Activated CD8-positive, alpha-beta memory T cell treated with anti-CD3 and anti-CD28 coated beads, Interleukin-2, amount 10 ng/mL, durations not matched to agents 7 days and 5 days (primary cell): ENCODE measurements at regions not wholly inside any gene's neighbourhood (a gene's known extent, or its start where the extent isn't known, plus 50 kb on each side); places are given as distances from the start of the nearest gene placed in this dataset.

ENCODE experiments used
- ATAC-seq: fragments of 150-1000 bp; cut with Tn5 transposase; one replicate; pipeline ENCODE4 v1.10.0; 2021; ENCODE audit warnings: moderate library complexity
- CTCF ChIA-PET: fragments of 350-600 bp; sonication (Branson Sonifier 250); formaldehyde crosslinking; loops from one replicate; lab custom pipeline; 2021; ENCODE audit warnings: antibody characterized with exemption; lab: Charles Lee
- DNase-seq: peaks from one replicate; pipeline ENCODE4 v3.0.0-alpha.2; 2020
- H3K27ac Mint-ChIP-seq: one replicate; pipeline ENCODE4 v1.8.0; 2021; ENCODE audit warnings: mild to moderate bottlenecking, mixed read lengths
- H3K27me3 Mint-ChIP-seq: one replicate; pipeline ENCODE4 v1.8.0; 2021; ENCODE audit warnings: mixed read lengths
- H3K36me3 Mint-ChIP-seq: one replicate; pipeline ENCODE4 v1.8.0; 2021; ENCODE audit warnings: mild to moderate bottlenecking, mixed read lengths
- H3K4me1 Mint-ChIP-seq: one replicate; pipeline ENCODE4 v1.8.0; 2021; ENCODE audit warnings: mixed read lengths
- H3K4me3 Mint-ChIP-seq: one replicate; pipeline ENCODE4 v1.8.0; 2021; ENCODE audit warnings: mild to moderate bottlenecking, moderate library complexity, mixed read lengths
- H3K9me3 Mint-ChIP-seq: one replicate; pipeline ENCODE4 v1.8.0; 2022; ENCODE audit warnings: low read depth, mixed read lengths

DNA sequence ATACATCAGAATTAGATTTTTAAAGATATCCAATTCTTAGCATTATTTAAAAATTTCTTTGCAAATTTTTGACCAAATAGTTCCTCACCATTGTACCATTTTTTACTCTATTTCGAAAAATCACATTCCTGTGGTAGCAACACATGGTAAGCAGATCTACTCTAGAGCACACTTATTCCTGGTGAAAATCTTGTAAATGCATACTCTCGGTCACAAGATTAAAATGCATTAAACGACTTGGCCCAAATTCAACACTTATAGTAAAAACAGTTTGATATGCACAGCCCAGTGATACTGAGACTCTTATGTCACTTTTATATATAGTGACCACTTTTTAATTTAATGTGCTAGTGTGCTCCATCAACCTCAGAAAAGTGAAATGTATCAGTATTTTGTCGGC lies 208.8 kb upstream of the TARS1 start:
- Mint-ChIP-seq H3K9me3 (peaks cover 5% of the 10 kb centered on the region), H3K36me3 (no peaks in the 10 kb centered on the region), H3K4me3 (no peak overlapping the region), H3K4me1 (peaks cover 8% of the 10 kb centered on the region), H3K27me3 (no peaks in the 10 kb centered on the region), H3K27ac (no peak overlapping the region)
- CTCF ChIA-PET: no interaction called here
- DNase-seq (no peak), ATAC-seq (no peak)

DNA sequence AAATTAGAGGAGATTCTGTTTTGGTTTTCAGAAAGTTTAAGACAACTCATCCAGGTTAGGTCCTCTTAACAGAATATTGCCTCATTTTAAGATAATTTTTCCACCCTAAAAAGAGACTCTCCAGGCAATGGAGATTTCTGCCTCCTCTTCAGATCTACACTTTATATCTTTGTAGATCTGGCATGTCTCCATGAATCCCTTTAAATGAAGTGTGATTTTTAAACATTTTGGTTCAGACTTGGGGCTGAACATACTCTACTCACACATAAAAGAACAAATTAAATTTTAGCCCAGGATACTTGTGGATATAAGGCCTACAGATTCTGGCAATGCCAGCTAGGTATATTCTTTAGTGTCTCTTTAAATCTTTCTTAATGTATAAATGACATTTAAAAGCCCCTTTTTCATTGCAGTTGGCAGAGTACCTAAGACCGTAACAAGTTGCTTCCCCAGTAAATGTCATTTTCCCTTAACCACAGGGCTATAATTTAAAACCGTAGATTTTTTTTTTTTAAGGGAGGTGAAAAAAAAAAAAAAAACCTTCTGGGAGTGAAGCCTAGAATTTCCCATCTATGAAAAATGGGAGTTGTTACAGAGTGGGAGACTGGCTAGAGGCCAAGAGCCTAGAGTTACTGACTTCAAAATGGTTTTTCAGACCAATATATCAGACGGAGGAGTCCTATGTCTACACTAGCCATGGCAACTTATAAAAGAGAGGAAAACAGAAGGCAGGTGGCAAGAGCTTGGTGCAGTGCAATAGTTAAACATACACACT lies 207.8 kb upstream of the TARS1 start:
- CTCF ChIA-PET: no interaction called here
- Mint-ChIP-seq H3K9me3 (no peaks in the 10 kb centered on the region), H3K36me3 (no peaks in the 10 kb centered on the region), H3K27ac (no peak overlapping the region), H3K27me3 (no peaks in the 10 kb centered on the region), H3K4me1 (peaks cover 8% of the 10 kb centered on the region), H3K4me3 (no peak overlapping the region)
- ATAC-seq (no peak), DNase-seq (no peak)

DNA sequence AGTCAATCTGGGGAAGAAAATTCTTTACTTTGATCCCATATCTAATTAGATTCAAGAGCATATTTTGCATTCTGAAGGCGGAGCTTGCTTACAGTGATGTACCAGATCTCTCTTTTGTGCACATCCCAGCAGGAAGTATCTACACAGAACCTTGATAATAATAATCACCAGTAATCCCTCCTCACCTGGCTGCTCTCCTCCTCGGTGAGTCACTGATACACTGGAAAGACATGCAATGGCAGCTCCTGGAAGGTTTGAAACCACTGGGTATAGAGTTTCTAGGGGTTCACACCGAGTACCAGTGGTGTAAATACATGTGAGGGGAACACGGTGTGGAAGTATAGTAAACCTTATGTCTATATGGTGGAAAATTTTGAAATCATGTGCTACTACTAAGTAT lies 205.5 kb upstream of the TARS1 start:
- Mint-ChIP-seq H3K27me3 (no peaks in the 10 kb centered on the region), H3K4me1 (peaks cover 8% of the 10 kb centered on the region), H3K4me3 (no peak overlapping the region), H3K36me3 (no peaks in the 10 kb centered on the region), H3K27ac (no peak overlapping the region), H3K9me3 (no peaks in the 10 kb centered on the region)
- no peak for DNase-seq
- ATAC-seq: no peak
- CTCF ChIA-PET: no interaction called here

DNA sequence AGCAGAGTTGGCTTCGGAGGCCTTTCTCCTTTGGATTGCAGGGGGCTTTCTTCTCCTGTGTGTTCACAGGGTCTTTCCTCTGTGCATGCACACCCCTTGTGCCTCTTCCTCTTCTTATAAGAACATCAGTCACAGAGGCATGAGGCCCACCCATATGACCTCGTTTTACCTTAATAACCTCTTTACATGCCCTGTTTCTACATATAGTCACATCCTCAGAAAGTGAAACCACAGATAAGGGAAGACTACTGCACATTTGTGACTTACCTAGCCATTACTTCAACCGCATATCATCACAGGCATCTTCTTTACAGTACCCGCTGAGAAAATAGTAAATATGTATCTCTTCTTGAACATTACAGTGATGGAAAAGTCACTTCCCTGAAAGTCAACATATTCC lies 204.9 kb upstream of the TARS1 start:
- Mint-ChIP-seq H3K4me3 (no peak overlapping the region), H3K27ac (peak overlapping the region; percentile 13), H3K27me3 (no peaks in the 10 kb centered on the region), H3K36me3 (no peaks in the 10 kb centered on the region), H3K9me3 (peaks cover 3% of the 10 kb centered on the region), H3K4me1 (peaks cover 8% of the 10 kb centered on the region)
- CTCF ChIA-PET: no interaction called here
- ATAC-seq: peak; percentile 61
- DNase-seq: no peak

DNA sequence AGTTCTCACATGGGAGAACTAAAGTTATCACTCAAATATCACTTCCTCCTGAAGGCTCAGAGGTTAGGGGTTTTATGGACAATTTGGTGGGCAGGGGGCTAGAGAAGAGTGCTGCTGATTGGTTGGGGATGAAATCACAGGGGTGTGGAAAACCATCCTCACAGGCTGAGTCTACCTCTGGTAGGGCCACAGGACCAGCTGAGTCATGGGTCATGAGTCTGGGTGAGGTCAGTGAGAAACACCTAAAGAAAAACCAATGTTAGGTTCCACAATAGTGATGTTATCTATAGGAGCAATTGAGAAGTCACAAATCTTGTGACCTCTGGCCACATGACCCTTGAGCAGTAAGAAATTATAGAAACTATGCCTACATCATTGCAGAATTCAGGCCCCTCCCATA lies 203.3 kb upstream of the TARS1 start:
- peaks cover 16% of the 10 kb centered on the region for H3K4me1 Mint-ChIP-seq
- DNase-seq (no peak), ATAC-seq (no peak)
- H3K27ac Mint-ChIP-seq: no peak overlapping the region
- no peaks in the 10 kb centered on the region for H3K36me3 Mint-ChIP-seq
- peaks cover 4% of the 10 kb centered on the region for H3K9me3 Mint-ChIP-seq
- H3K27me3 Mint-ChIP-seq: no peaks in the 10 kb centered on the region
- no peak overlapping the region for H3K4me3 Mint-ChIP-seq
- CTCF ChIA-PET: no interaction called here

DNA sequence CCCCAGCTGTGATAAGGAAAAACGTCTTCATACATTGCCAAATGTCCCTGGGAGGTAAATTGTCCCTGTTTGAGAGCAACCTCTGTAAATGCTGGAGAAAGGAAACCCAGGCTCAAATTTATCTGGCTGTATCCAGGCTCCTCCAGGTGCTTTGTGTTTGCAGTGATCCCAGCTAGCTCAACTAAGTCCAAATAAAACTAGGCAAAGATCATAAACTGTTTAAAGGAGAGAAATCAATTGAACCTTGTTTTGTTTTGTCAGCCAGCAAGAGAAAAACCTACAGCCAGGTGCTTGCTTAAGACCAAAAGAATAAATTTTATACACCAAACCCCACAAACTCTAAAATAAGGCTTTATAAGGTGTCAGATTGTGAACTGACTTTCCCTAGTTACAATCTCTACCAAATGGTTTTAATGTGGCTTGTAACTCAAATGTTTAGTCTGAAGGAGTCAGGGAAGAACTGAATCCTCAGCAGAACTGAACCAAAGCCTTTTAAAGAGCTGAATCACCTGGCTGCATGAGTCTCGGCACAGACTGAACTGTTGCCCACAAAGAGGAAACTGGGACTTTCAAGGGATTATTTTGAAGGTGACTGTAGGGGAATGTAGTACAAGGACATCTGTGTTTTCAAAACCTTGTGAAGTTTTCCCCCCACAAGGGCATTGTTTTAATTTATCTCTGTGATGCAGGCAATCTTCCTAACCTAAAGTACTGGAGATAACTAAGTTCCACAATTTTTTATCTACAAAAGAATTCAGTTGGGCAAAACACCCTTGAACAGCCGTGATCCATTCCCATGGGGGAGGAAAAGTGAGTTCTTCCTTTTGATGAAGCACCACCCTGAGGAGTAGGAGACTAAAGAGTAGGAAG lies 201.7 kb upstream of the TARS1 start:
- H3K36me3 Mint-ChIP-seq: no peaks in the 10 kb centered on the region
- DNase-seq: no peak
- no peak for ATAC-seq
- H3K27ac Mint-ChIP-seq: no peak overlapping the region
- no peak overlapping the region for H3K4me3 Mint-ChIP-seq
- no peaks in the 10 kb centered on the region for H3K27me3 Mint-ChIP-seq
- CTCF ChIA-PET: no interaction called here
- peaks cover 16% of the 10 kb centered on the region for H3K4me1 Mint-ChIP-seq
- peaks cover 4% of the 10 kb centered on the region for H3K9me3 Mint-ChIP-seq

DNA sequence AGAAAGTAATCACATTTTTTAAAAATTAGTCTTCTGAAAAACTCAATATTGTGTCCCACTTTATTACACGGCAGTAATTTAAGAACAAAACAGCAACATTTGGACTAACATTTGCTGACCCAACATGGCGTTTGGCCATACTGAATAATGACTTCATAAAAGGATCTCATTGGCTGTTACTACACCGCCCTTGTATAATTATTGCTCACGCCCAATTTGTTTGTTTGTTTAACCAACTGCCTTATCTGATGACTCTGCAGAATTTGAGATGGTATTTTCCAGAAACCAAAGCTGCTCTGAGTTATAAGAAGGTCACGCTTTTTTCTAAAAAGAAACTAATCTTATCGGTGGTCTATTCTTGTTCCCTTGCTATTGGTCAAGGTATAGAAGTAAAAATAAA lies 200.2 kb upstream of the TARS1 start:
- CTCF ChIA-PET: no interaction called here
- peaks cover 4% of the 10 kb centered on the region for H3K9me3 Mint-ChIP-seq

DNA sequence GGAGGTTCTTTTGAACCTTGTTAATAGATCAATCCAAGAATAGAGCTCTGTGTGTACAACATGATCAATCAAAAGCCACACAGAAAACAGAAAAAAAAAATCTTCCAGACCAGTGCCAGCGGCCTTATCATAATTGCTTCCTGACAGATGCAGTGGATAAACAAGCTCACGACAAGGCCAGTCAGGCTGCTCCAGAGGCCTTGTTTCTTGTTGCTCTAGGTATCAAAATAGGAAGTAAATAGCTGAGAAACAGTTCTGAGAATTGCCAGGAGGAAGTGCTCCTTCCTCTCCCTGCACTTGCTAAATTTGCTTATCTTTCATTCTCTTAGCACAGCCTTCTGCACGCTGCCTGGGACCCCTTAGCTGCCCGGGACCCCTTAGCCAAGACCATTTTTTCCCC lies 199.0 kb upstream of the TARS1 start:
- H3K27me3 Mint-ChIP-seq: no peaks in the 10 kb centered on the region
- DNase-seq (no peak), ATAC-seq (no peak)
- no peaks in the 10 kb centered on the region for H3K36me3 Mint-ChIP-seq
- H3K27ac Mint-ChIP-seq: peak overlapping the region; percentile 49
- H3K4me1 Mint-ChIP-seq: peaks cover 8% of the 10 kb centered on the region
- H3K4me3 Mint-ChIP-seq: no peak overlapping the region
- peaks cover 4% of the 10 kb centered on the region for H3K9me3 Mint-ChIP-seq
- CTCF ChIA-PET: no interaction called here

More for the DNA sequence above, 200.2 kb upstream of the TARS1 start:
- H3K36me3 Mint-ChIP-seq: no peaks in the 10 kb centered on the region
- no peak overlapping the region for H3K4me3 Mint-ChIP-seq
- H3K27me3 Mint-ChIP-seq: no peaks in the 10 kb centered on the region
- peaks cover 16% of the 10 kb centered on the region for H3K4me1 Mint-ChIP-seq
- DNase-seq (no peak), ATAC-seq (no peak)
- H3K27ac Mint-ChIP-seq: no peak overlapping the region

DNA sequence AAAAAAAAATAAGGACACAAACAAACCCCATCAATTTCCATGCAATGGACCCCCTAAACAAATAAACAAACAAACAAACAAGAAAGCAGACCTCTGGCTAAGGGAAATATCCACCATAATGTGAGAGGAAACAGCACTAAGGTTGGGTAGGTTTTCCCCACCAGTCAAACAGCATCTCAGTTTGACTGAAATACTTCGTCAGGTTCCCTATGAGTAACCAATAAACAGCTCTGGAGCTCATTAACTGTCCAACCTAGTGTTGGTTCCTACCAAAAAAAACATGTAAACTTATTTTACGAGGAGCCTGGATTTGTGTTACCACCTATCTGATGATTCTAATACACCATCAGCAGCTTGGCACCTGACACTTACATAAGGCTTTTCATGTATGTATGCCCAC lies 198.5 kb upstream of the TARS1 start:
- Mint-ChIP-seq H3K9me3 (peaks cover 4% of the 10 kb centered on the region), H3K27ac (no peak overlapping the region), H3K4me3 (no peak overlapping the region), H3K27me3 (no peaks in the 10 kb centered on the region), H3K36me3 (no peaks in the 10 kb centered on the region), H3K4me1 (peaks cover 8% of the 10 kb centered on the region)
- CTCF ChIA-PET: no interaction called here
- DNase-seq (no peak), ATAC-seq (no peak)

DNA sequence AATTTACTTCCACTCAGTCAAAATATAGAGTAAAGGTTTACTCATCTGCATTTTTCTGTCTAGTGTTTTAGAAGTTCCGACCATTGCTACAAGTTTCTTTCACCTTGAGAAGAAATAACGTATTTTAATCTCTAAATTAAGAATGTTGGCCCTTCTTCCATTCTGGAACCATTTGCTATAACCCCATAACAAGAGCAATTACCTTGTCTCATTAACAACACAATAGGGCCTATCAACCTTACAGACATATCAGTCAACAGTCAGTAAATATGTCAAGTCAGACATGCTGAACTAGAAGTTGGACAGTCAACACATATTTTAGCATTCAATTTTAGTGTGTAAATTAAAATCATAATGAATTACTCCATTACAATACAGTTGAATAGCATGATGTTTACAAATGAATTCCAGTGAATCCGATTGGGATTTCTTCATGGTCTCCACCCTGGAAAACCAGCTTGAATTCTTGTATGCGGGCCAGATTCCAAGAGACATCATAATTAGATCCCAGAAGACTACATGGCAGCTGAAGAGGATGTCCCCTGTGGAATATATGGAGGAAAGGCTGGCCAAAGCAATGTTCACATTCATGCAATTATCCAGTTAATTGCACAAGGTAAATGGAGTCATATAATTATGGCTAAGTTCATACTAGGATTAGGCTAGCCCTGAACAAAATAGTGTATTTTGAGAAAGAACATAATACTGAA lies 196.2 kb upstream of the TARS1 start:
- DNase-seq (no peak), ATAC-seq (no peak)
- no peaks in the 10 kb centered on the region for H3K36me3 Mint-ChIP-seq
- H3K9me3 Mint-ChIP-seq: peaks cover 4% of the 10 kb centered on the region
- no peak overlapping the region for H3K27ac Mint-ChIP-seq
- H3K4me3 Mint-ChIP-seq: no peak overlapping the region
- H3K4me1 Mint-ChIP-seq: peaks cover 8% of the 10 kb centered on the region
- CTCF ChIA-PET: no interaction called here
- H3K27me3 Mint-ChIP-seq: no peaks in the 10 kb centered on the region

DNA sequence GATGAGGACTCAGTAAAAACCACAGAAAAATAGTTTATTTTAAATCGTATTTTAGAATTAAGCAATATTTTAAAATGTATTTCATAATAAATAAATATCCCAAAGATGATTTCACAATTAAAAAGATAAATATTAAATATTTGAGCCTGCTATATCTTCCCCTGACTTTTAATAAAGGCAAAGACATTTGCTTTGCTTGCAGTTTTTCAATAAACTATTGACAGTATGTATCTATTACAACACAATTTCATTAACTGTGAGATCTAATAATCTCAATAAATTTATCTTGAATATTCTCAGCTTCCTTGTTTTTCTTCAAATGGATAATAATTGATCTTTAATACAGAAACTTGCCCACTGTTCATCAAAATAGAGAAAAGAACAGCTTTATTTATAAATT lies 186.2 kb upstream of the TARS1 start:
- CTCF ChIA-PET: no interaction called here
- no peak for ATAC-seq
- Mint-ChIP-seq H3K4me1 (no peaks in the 10 kb centered on the region), H3K27me3 (no peaks in the 10 kb centered on the region), H3K27ac (no peak overlapping the region), H3K36me3 (no peaks in the 10 kb centered on the region), H3K4me3 (no peak overlapping the region), H3K9me3 (no peaks in the 10 kb centered on the region)
- no peak for DNase-seq

DNA sequence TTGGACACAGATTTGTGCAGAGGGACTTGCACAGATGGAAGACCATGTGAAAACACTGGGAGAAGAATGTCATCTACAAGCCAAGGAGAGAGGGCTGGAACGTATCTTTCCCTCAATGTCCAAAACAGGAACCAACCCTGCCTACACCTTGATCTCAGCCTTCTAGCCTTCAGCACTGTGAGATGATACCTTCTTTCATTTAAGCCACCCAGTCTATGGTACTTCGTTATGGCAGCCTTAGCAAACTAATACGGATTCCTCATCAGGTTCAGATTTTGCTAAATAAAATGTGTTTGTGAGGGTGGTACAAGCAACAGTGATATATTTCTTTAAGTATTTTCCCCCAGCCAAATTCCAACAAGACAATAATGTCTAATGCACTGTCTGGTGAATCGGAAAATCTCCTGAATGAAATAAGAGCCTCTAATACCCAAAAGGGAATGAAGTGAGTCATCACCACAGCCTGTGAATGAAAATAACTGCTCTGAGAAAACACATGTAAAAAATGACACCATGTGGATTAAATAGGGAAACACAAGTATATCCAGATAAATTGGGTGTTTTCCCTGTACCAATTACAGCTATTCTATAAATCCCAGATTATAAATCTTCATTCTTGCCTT lies 182.8 kb upstream of the TARS1 start:
- H3K27me3 Mint-ChIP-seq: no peaks in the 10 kb centered on the region
- no peaks in the 10 kb centered on the region for H3K9me3 Mint-ChIP-seq
- H3K36me3 Mint-ChIP-seq: no peaks in the 10 kb centered on the region
- CTCF ChIA-PET: no interaction called here
- H3K27ac Mint-ChIP-seq: no peak overlapping the region
- no peak overlapping the region for H3K4me3 Mint-ChIP-seq
- H3K4me1 Mint-ChIP-seq: no peaks in the 10 kb centered on the region
- ATAC-seq (no peak), DNase-seq (no peak)

DNA sequence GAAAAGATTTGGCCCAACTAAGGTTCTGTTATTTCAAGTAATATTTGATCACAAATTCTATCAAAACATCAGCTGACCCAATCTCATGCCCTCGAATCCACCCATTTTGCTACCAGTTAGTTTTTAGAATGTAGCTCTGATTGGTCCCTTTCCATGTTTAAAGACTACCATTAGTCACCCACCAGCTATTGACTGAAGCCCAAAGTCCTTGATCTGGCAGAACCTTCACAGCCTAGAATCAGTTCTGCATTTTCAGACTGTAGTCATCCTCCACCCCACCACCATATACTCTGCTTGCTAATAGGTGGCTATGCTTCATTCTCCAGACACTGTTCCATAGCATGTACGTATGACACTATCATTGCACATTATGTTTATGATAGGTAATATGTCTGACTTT lies 182.2 kb upstream of the TARS1 start:
- no peak overlapping the region for H3K4me3 Mint-ChIP-seq
- peaks cover 3% of the 10 kb centered on the region for H3K9me3 Mint-ChIP-seq

More for the DNA sequence above, 182.2 kb upstream of the TARS1 start:
- Mint-ChIP-seq H3K4me1 (no peaks in the 10 kb centered on the region), H3K27ac (no peak overlapping the region), H3K27me3 (no peaks in the 10 kb centered on the region), H3K36me3 (no peaks in the 10 kb centered on the region)
- ATAC-seq (no peak), DNase-seq (no peak)
- CTCF ChIA-PET: no interaction called here
